ENCODE measurements at regions not wholly inside any gene's neighbourhood (a gene's known extent, or its start where the extent isn't known, plus 50 kb on each side); places are given as distances from the start of the nearest gene placed in this dataset.

DNA sequence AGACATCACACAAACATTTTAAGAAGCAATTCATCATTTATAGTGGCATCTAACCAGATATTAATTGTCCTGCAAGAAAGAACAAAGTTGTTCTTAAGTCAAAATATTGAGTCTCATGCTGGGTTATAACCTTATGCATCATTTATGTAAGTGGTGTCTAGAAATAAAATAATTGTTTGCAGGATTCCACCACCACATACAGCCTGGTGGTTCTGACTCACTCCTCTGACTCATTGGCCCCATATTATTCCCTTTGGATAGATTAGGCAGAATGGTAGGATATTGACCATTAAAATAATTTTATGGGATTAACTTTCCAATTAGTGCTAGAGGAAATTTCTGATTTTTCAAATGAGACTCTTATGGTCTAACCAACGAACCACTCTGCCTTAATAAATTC is 384.5 kb downstream of the GRXCR1 start:
- no peaks in the 10 kb centered on the region for H3K9me3 ChIP-seq
- 75 to 84% methylated on average over 1 of the region's 1 CpG for WGBS, 2 donors
- H3K36me3 ChIP-seq = no peaks in the 10 kb centered on the region
- H3K4me3 ChIP-seq = no peak overlapping the region
- H3K27ac ChIP-seq = no peak overlapping the region
- TF ChIP-seq POLR2A (IDR thresholded peaks at IDR 0.05) (no peak), EP300 (IDR thresholded peaks at IDR 0.05) (no peak)
- TF ChIP-seq, protein P1, sequence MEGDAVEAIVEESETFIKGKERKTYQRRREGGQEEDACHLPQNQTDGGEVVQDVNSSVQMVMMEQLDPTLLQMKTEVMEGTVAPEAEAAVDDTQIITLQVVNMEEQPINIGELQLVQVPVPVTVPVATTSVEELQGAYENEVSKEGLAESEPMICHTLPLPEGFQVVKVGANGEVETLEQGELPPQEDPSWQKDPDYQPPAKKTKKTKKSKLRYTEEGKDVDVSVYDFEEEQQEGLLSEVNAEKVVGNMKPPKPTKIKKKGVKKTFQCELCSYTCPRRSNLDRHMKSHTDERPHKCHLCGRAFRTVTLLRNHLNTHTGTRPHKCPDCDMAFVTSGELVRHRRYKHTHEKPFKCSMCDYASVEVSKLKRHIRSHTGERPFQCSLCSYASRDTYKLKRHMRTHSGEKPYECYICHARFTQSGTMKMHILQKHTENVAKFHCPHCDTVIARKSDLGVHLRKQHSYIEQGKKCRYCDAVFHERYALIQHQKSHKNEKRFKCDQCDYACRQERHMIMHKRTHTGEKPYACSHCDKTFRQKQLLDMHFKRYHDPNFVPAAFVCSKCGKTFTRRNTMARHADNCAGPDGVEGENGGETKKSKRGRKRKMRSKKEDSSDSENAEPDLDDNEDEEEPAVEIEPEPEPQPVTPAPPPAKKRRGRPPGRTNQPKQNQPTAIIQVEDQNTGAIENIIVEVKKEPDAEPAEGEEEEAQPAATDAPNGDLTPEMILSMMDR (IDR thresholded peaks at IDR 0.05) = no peak
- H3K4me1 ChIP-seq = no peaks in the 10 kb centered on the region
- H3K27me3 ChIP-seq = no peaks in the 10 kb centered on the region
- DNase-seq (ENCODE audit: low spot score in 2 of 2) = no peak

DNA sequence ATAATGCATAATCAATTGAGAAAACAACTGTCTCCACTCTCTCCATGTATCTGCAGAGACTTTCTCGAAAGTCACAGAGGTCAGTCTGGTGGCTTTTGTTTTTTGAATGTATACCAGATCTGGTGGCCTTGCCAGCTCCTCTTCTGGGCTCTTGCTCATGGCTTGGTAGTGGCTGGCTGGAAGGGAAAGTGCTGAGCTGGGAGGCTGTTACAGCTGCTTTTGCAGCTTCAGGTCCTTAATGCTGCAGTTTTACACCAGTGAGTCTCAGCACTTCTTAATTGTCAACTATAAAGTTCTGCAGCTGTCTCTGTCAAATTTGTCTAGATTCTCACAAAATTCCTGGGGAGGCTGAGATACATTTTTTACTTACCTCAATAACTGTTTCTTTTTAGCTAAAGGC is 390.0 kb downstream of the GRXCR1 start:
- Histone ChIP-seq H3K27me3 (no peaks in the 10 kb centered on the region), H3K27ac (no peak overlapping the region)
- 86 to 87% methylated on average over 1 of the region's 1 CpG for WGBS, 2 donors

DNA sequence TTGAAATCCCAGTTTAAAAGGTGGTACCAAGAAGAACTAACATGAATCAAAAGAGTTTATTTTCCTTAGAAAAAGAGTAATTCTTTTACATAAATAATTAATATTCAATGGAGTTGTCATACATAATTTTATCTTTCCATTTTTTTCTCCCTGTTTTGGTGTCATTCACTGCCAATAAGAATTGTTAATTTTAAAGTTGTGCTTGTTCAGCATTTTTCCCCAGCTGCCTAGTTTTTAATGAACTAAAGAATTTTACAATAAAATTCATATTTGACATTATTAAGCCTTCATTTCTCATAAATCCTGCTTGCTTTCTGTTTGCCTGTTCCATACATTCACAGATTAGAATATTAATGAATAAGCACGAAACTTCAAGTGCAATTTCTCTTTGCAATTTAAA is 393.6 kb downstream of the GRXCR1 start:
- Histone ChIP-seq H3K27ac (no peak overlapping the region), H3K4me3 (no peak overlapping the region), H3K36me3 (no peaks in the 10 kb centered on the region), H3K27me3 (no peaks in the 10 kb centered on the region), H3K4me1 (no peaks in the 10 kb centered on the region), H3K9me3 (no peaks in the 10 kb centered on the region)
- DNase-seq (ENCODE audit: low spot score in 2 of 2) = no peak
- TF ChIP-seq, protein P1 (IDR thresholded peaks at IDR 0.05) = no peak
- TF ChIP-seq POLR2A (IDR thresholded peaks at IDR 0.05) (no peak), EP300 (IDR thresholded peaks at IDR 0.05) (no peak)
- 31 to 71% methylated on average over 1 of the region's 1 CpG for WGBS, 2 donors

More for the DNA sequence above, 390.0 kb downstream of the GRXCR1 start:
- no peaks in the 10 kb centered on the region for H3K36me3 ChIP-seq
- H3K9me3 ChIP-seq = no peaks in the 10 kb centered on the region
- no peaks in the 10 kb centered on the region for H3K4me1 ChIP-seq
- DNase-seq (ENCODE audit: low spot score in 2 of 2) = no peak
- TF ChIP-seq POLR2A (IDR thresholded peaks at IDR 0.05) (no peak), EP300 (IDR thresholded peaks at IDR 0.05) (no peak)
- TF ChIP-seq, protein P1 (IDR thresholded peaks at IDR 0.05) = no peak
- no peak overlapping the region for H3K4me3 ChIP-seq

DNA sequence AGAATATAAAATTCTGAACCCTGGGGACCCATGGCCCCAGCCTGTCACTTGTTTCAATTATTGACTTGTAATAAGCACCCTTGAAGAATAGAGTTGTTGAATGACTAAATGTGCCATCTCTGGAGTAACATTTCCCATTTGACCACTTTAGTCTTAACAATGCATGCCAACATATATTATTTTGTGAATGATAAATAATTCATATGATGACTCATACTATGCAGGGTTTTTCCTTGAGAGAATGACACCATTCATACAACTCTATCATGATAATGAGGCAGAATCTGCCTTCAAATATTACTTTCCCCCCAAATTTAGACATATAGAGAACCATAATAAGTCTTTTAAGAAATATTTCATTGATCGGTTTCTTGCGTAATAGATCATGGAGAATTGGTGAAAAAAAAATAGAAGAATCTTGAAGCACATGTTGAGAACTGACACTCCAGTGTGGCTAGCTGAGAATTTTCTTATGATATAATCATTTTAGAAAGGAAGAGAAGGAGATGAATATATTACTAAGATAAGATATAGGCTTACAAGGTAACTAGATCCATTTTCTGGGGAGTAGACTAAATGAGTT is 404.5 kb downstream of the GRXCR1 start:
- no peak for DNase-seq (ENCODE audit: low spot score in 2 of 2)
- H3K4me1 ChIP-seq = no peaks in the 10 kb centered on the region
- H3K4me3 ChIP-seq = no peak overlapping the region
- 92 to 94% methylated on average over 2 of the region's 2 CpGs for WGBS, 2 donors
- no peaks in the 10 kb centered on the region for H3K36me3 ChIP-seq
- H3K27me3 ChIP-seq = no peaks in the 10 kb centered on the region
- TF ChIP-seq, protein P1 (IDR thresholded peaks at IDR 0.05) = no peak
- TF ChIP-seq POLR2A (IDR thresholded peaks at IDR 0.05) (no peak), EP300 (IDR thresholded peaks at IDR 0.05) (no peak)
- no peak overlapping the region for H3K27ac ChIP-seq
- no peaks in the 10 kb centered on the region for H3K9me3 ChIP-seq

DNA sequence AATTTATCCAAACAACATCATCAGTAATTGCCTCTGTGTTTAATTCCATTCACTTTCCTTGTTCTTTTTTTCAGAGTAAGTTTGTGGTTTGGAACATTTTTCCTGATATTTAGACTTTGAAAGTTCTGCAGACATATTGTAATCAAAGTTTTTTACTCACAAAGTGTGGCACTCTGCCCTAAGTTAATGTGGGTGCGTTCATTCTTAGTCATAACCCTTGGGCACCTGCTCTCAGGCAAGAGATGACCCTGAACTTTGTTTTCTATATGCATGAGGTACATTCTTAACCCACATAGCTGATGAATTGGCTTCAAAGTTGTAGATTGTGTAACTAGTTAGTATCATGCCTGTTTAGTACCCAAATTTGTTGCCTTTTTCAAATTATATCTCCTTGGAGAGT is 424.3 kb downstream of the GRXCR1 start:
- Histone ChIP-seq H3K27ac (no peak overlapping the region), H3K9me3 (no peaks in the 10 kb centered on the region), H3K27me3 (no peaks in the 10 kb centered on the region), H3K36me3 (no peaks in the 10 kb centered on the region), H3K4me3 (no peak overlapping the region), H3K4me1 (no peaks in the 10 kb centered on the region)
- TF ChIP-seq, protein P1 (IDR thresholded peaks at IDR 0.05) = no peak
- TF ChIP-seq EP300 (IDR thresholded peaks at IDR 0.05) (no peak), POLR2A (IDR thresholded peaks at IDR 0.05) (no peak)
- 54 to 58% methylated on average over 1 of the region's 1 CpG for WGBS, 2 donors
- DNase-seq (ENCODE audit: low spot score in 2 of 2) = no peak
